ENCODE measurements at regions not wholly inside any gene's neighbourhood (a gene's known extent, or its start where the extent isn't known, plus 50 kb on each side); places are given as distances from the start of the nearest gene placed in this dataset.

- no peak for TF ChIP-seq CTCF (conservative IDR thresholded peaks at IDR 0.05 in 1 of 2, IDR thresholded peaks at IDR 0.05 in 1 of 2; ENCODE audit: low read depth in 1 of 2, low read length in 2 of 2)
- TF ChIP-seq EZH2 (IDR thresholded peaks at IDR 0.05; ENCODE audit: low read length, missing control alignments) = no peak
Measured at GRCh38 chr12:63056649-63057048, 94.4 kb downstream of the AVPR1A start.

Measured in fibroblast of lung (primary cell).